HFFc6 (cell line): ENCODE measurements at regions not wholly inside any gene's neighbourhood (a gene's known extent, or its start where the extent isn't known, plus 50 kb on each side); places are given as distances from the start of the nearest gene placed in this dataset.
"Not testable (repeated sequence)": the region's sequence is repeated elsewhere in the genome, so short reads cannot be mapped to it uniquely, and the experiment has no call there.

Experiments
- DNase-seq: peaks from one replicate; pipeline ENCODE4 v3.0.0-alpha.2; 2018
- H3K27ac Mint-ChIP-seq: 2 replicates; pipeline ENCODE4 v1.8.0; 2020; ENCODE audit warnings: mild to moderate bottlenecking, mixed read lengths
- H3K27me3 Mint-ChIP-seq: 2 replicates; pipeline ENCODE4 v1.8.0; 2021; ENCODE audit warnings: mild to moderate bottlenecking, moderate library complexity, mixed read lengths; ENCODE audit not compliant: insufficient read depth
- H3K36me3 Mint-ChIP-seq: 2 replicates; pipeline ENCODE4 v1.8.0; 2021; ENCODE audit warnings: low read depth, mixed read lengths
- H3K4me1 Mint-ChIP-seq: 2 replicates; pipeline ENCODE4 v1.8.0; 2020; ENCODE audit warnings: low read depth, mixed read lengths
- H3K4me3 Mint-ChIP-seq: 2 replicates; pipeline ENCODE4 v1.8.0; 2020; ENCODE audit warnings: mild to moderate bottlenecking, moderate library complexity, mixed read lengths
- H3K9me3 Mint-ChIP-seq: 2 replicates; pipeline ENCODE4 v1.8.0; 2020; ENCODE audit warnings: mild to moderate bottlenecking, mixed read lengths
- TF ChIP-seq, protein P1 (sequence below): fragments of 200-600 bp; sonication (generic); IDR thresholded peaks from 2 replicates; pipeline ENCODE4 v1.5.0; 2021; ENCODE audit warnings: antibody characterized with exemption, mild to moderate bottlenecking

DNA sequence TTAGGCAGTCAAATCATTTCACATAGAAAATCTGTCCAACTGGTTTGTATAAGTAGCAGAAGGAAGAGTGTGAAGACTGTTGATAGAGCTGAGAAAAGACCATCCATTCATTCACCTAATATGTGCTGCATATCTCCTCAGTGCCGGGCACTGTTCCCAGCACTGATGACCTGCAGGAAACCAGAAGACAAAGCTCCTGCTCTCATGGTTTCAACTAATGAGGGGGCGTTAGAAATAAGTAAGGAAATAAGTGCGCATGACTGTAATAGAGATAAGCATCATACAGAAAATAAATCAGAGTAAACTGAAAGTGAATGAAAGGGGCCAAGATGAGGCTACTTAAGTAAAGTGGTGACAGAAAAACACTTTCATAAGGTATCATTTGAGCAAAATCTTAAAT, 427.5 kb upstream of the CDH20 start:
- H3K27me3 Mint-ChIP-seq: no peaks in the 10 kb centered on the region; the same call in 1 of the 2 replicates
- DNase-seq: no peak

DNA sequence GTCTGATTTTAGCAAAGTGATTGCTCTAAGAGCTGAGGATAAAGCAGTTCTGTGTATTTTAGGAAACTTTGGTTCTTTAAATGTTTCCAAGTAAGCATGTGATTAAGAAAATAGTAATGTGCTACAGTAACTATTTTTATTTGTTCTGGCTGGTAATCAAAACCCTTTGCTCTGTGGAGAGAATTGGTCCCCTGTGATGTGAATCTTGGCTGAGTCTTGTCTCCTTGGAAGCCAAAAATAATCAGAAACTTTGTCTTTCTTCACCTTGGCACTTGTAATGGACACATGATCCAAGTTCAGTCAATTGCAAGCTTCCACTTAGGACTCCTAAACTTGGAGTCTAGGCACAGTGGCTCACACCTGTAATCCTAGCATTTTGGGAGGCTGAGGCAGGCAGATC, 422.7 kb upstream of the CDH20 start:
- H3K27ac Mint-ChIP-seq: no peak overlapping the region
- H3K9me3 Mint-ChIP-seq: peaks cover 20% of the 10 kb centered on the region
- no peak for DNase-seq
- no peak overlapping the region for H3K4me3 Mint-ChIP-seq
- H3K36me3 Mint-ChIP-seq: no peaks in the 10 kb centered on the region
- no peaks in the 10 kb centered on the region for H3K4me1 Mint-ChIP-seq
- TF ChIP-seq, protein P1, sequence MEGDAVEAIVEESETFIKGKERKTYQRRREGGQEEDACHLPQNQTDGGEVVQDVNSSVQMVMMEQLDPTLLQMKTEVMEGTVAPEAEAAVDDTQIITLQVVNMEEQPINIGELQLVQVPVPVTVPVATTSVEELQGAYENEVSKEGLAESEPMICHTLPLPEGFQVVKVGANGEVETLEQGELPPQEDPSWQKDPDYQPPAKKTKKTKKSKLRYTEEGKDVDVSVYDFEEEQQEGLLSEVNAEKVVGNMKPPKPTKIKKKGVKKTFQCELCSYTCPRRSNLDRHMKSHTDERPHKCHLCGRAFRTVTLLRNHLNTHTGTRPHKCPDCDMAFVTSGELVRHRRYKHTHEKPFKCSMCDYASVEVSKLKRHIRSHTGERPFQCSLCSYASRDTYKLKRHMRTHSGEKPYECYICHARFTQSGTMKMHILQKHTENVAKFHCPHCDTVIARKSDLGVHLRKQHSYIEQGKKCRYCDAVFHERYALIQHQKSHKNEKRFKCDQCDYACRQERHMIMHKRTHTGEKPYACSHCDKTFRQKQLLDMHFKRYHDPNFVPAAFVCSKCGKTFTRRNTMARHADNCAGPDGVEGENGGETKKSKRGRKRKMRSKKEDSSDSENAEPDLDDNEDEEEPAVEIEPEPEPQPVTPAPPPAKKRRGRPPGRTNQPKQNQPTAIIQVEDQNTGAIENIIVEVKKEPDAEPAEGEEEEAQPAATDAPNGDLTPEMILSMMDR: no peak
- H3K27me3 Mint-ChIP-seq: no peaks in the 10 kb centered on the region; the same call in 1 of the 2 replicates

More for the DNA sequence above, 427.5 kb upstream of the CDH20 start:
- Mint-ChIP-seq H3K27ac (no peak overlapping the region), H3K4me1 (no peaks in the 10 kb centered on the region), H3K4me3 (no peak overlapping the region), H3K36me3 (no peaks in the 10 kb centered on the region), H3K9me3 (peaks cover 33% of the 10 kb centered on the region)
- TF ChIP-seq, protein P1: no peak

DNA sequence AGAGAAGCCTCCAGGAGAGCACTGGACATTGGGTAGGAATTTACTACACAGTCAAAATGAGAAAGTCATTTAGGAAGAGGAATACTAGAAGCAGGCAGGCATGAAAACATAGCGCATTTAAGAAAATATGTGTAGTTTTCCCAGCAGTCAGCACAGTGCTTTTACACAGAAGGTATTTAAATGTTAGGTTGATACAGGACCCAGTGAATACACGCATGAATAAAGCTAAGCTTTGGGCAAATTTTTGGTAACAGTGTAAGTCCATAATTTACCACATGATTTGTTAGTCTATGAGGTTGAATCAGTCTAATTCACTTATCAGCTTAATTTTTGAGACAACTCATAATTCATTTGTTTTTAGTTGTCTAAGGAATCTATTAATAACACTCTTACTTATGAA, 421.7 kb upstream of the CDH20 start:
- TF ChIP-seq, protein P1: no peak
- no peak for DNase-seq
- no peaks in the 10 kb centered on the region for H3K36me3 Mint-ChIP-seq
- H3K4me3 Mint-ChIP-seq: no peak overlapping the region
- H3K4me1 Mint-ChIP-seq: no peaks in the 10 kb centered on the region
- H3K27me3 Mint-ChIP-seq: no peaks in the 10 kb centered on the region; the same call in 1 of the 2 replicates
- no peak overlapping the region for H3K27ac Mint-ChIP-seq
- peaks cover 11% of the 10 kb centered on the region for H3K9me3 Mint-ChIP-seq

DNA sequence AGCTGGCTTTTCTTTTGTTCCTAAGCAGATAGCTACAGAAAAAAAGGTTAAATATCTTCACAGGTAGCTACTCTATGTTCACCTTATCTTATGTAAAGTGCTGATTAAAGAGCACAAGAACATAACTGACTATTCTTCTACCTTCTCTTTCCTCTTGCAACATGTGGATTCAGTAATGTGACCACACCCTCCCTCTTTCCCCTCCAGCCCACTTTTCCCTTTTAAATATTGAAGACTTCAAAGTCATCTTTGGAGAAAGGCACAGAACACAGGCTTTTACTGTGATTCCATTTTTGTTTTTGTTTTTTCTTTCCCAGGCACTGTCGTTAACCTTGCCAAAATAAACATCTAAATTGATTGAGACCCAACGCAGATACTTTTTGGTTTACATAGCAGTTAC, 418.1 kb upstream of the CDH20 start:
- no peak overlapping the region for H3K4me3 Mint-ChIP-seq
- H3K9me3 Mint-ChIP-seq: peaks cover 20% of the 10 kb centered on the region
- H3K27me3 Mint-ChIP-seq: no peaks in the 10 kb centered on the region
- DNase-seq: no peak
- no peak overlapping the region for H3K27ac Mint-ChIP-seq
- H3K4me1 Mint-ChIP-seq: no peaks in the 10 kb centered on the region
- no peaks in the 10 kb centered on the region for H3K36me3 Mint-ChIP-seq
- TF ChIP-seq, protein P1: no peak

DNA sequence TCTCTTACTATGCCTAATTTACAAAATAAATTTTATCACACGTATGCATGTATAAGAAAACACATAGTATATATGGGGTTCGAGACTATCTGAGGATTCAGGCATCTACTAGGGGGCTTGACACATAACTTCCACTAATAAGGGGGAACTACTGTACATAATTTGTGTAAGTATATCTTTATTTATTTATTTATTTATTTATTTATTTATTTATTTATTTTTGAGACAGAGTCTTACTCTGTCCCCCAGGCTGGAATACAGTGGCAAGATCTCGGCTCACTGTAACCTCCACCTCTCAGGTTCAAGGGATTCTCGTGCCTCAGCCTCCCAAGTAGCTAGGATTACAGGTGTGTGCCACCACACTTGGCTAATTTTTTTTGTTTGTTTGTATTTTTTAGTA, 414.4 kb upstream of the CDH20 start:
- H3K4me3 Mint-ChIP-seq, DNase-seq, H3K4me1 Mint-ChIP-seq, H3K36me3 Mint-ChIP-seq, H3K27me3 Mint-ChIP-seq, H3K27ac Mint-ChIP-seq: not testable (repeated sequence)
- peaks cover 23% of the 10 kb centered on the region for H3K9me3 Mint-ChIP-seq

DNA sequence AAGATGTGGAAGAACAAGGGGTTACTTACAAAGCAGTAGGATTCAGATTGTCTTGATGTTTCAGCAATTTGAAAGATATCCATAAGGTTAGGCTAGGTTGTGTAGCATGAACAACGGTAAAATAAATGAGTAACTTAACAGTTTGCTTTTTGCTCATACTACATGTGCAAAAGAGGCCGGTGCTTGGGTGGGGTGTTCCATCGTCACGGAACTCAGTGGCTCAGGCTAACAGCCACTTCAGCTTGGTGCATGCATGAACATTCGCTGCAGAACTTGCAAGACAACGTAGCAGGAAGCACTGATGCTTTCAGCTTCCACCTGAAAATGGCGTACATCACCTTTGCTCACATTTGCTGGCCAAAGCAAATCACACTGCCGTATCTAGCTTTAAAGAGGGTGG, 407.3 kb upstream of the CDH20 start:
- Mint-ChIP-seq H3K27ac (no peak overlapping the region), H3K4me3 (no peak overlapping the region)
- DNase-seq: no peak

More for the DNA sequence above, 407.3 kb upstream of the CDH20 start:
- Mint-ChIP-seq H3K4me1 (no peaks in the 10 kb centered on the region), H3K27me3 (no peaks in the 10 kb centered on the region), H3K9me3 (peaks cover 21% of the 10 kb centered on the region), H3K36me3 (no peaks in the 10 kb centered on the region)
- TF ChIP-seq, protein P1: no peak
